ENCODE measurements at regions not wholly inside any gene's neighbourhood (a gene's known extent, or its start where the extent isn't known, plus 50 kb on each side); places are given as distances from the start of the nearest gene placed in this dataset.
A peak's percentile ranks its signal among the peaks of the same experiment; 100 is the strongest.

GRCh38 chr7:19920705-19921104 is 147.3 kb upstream of the TMEM196 start:
- TF ChIP-seq CTCF (conservative IDR thresholded peaks at IDR 0.05; ENCODE audit: low read depth in 2 of 2): peak; percentile 54 to 55
- TF ChIP-seq EZH2 (IDR thresholded peaks at IDR 0.05; ENCODE audit: low read depth, unreplicated experiment): no peak
- no peak for TF ChIP-seq EZH2phosphoT487 (IDR thresholded peaks at IDR 0.05; ENCODE audit: unreplicated experiment)
- no peak for TF ChIP-seq JUNB (IDR thresholded peaks at IDR 0.05; ENCODE audit: unreplicated experiment)
- TF ChIP-seq POLR2AphosphoS5 (IDR thresholded peaks at IDR 0.05; ENCODE audit: low read depth): no peak
- TF ChIP-seq STAT1 (IDR thresholded peaks at IDR 0.05; ENCODE audit: unreplicated experiment): no peak
- no peak for TF ChIP-seq REST (IDR thresholded peaks at IDR 0.05; ENCODE audit: unreplicated experiment)
- no peak for TF ChIP-seq ETS1 (IDR thresholded peaks at IDR 0.05)
- TF ChIP-seq ZNF331 (CRISPR knock-in tag; IDR thresholded peaks at IDR 0.05; ENCODE audit: low read depth): no peak
- TF ChIP-seq ZNF114 (CRISPR knock-in tag; IDR thresholded peaks at IDR 0.05): no peak
- no peak for TF ChIP-seq CREB1 (CRISPR knock-in tag; IDR thresholded peaks at IDR 0.05; ENCODE audit: low read depth)
- TF ChIP-seq NANOG (IDR thresholded peaks at IDR 0.05; ENCODE audit: borderline replicate concordance): no peak
- no peak for TF ChIP-seq ZNF462 (CRISPR knock-in tag; IDR thresholded peaks at IDR 0.05)

Measured in GM23338 (cell line).